ENCODE measurements at regions not wholly inside any gene's neighbourhood (a gene's known extent, or its start where the extent isn't known, plus 50 kb on each side); places are given as distances from the start of the nearest gene placed in this dataset.
"Not testable (repeated sequence)": the region's sequence is repeated elsewhere in the genome, so short reads cannot be mapped to it uniquely, and the experiment has no call there.

DNA sequence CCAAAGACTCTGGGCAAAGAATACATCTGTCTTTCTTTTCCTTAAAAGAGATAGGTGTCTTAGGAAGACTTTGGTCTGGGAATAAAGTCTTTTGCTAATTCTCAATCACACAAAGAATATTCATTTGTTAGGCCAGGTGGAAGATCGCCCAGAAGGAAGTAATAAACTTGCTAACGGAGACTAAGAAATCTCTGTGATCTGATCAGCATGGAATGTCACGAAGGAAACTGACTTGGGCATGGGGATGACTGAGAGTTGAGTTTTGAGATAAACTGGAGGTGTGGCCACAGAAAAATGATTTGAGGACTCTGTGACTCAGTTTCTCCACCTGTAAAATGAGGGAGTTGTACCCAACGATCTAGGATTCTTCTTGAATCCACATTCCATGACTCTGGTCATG is 161.1 kb upstream of the SVIL start:
- no peak for DNase-seq (ENCODE audit: low read depth in 2 of 2)

DNA sequence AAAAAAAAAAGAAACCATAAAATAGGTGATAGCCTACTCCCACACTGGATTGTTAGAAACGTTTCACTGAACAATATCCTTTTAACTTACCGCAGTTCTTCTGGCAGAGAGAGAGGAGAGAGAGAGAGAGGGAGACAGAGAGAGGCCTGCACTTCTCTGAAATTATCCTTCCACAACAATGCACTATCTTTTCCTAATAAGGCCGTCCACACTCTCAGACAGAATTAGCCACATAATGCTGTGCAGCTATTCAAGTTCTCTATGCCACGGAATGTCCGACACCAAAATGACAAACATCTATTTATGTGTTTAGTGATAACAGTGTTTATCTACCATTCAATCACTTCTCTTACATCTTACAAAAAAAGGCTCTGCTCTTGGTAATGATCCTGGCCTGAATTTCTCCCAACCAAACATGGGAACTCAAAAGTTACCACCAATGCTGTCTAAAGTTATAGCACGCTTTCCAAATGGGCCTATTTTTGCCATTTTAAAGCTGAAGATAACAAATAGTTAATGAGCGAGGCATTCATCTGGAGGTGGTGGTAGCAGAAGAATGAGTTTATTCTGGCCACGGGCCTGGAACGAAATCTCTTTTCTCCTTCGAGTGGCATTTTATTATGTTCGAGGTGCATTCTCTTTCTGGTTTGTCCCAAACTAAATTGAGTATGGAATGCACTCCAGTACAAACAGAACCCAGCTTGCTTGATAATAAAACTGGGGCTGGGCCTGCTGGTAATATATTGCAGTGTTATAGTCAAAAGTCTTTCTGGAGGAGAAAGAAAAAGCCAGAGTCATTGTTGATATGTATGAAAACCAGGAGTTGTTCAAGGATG is 160.2 kb upstream of the SVIL start:
- no peak for DNase-seq (ENCODE audit: low read depth in 2 of 2)

DNA sequence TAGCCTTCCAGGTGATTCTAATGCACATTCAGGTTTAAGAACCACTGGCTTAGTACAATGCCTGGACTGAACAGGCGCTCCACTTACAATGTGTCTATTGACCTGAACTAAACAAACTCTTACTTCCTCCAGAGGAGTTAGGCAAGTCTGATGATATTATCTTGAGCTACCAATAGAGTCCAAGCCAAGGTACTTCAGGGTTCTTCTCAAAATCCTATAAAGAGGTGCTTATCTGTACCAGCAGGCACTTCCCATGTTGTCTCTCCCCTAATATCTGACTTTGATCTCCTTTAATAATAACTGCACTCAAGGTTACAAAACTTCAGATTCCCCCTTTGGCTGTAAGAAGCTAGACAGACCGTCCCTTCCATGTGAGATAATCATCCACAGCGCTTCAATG is 157.0 kb upstream of the SVIL start:
- DNase-seq (ENCODE audit: low read depth in 2 of 2) = no peak

DNA sequence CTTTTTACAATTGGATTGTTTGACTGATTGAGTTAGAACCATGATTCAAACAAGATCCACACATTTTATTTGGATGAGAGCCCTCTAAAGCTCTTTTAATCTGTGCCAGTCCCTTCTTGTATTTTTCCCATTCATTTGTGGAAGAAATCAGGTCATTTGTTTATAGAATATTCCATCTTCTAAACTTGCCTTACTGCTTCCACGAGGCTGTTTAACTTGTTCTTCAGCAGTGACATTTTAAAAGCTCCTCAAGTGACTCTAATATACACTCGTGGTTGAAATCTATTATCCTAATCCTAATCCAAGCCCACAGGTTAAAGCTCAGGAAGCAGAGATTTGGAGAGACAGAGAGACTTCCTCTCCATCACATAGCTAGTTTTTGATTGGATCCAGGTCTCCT is 155.4 kb upstream of the SVIL start:
- DNase-seq (ENCODE audit: low read depth in 2 of 2) = no peak

DNA sequence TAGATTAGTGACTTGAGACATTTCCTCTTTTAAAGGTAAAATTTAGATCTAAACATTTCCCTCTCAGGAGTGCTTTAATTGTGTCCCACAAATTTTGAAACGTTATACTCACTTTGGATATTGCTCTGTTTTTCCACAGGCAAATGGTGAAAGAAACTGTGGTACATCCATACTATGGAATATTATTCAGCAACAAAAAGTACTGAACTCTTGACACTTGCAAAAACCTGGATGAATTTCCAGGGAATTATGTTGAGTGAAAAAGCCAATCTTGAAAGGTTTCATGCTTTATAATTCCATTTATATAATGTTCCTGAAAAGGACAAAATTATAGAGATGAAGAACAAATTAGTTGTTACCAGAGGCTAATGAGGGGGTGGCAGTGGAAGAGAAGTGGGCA is 153.3 kb upstream of the SVIL start:
- no peak for DNase-seq (ENCODE audit: low read depth in 2 of 2)

DNA sequence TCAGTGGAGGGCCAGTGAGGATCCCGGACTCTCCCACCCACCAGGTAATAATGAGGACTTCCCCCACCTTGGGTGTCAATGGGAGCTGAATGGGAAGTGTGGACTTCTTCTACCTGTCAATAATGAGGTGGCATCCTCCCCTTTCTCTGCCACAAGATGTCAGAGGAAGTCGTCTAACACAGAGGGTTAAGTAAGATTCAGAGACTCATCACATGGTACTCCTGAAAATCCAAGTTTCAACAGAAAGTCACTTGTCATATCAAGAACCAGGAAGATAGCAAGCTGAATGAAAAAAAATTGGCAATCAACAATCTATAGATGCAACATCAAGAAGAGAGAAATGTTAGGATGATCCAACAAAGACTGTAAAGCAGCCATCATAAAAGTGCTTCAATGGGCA is 150.9 kb upstream of the SVIL start:
- no peak for DNase-seq (ENCODE audit: low read depth in 2 of 2)

DNA sequence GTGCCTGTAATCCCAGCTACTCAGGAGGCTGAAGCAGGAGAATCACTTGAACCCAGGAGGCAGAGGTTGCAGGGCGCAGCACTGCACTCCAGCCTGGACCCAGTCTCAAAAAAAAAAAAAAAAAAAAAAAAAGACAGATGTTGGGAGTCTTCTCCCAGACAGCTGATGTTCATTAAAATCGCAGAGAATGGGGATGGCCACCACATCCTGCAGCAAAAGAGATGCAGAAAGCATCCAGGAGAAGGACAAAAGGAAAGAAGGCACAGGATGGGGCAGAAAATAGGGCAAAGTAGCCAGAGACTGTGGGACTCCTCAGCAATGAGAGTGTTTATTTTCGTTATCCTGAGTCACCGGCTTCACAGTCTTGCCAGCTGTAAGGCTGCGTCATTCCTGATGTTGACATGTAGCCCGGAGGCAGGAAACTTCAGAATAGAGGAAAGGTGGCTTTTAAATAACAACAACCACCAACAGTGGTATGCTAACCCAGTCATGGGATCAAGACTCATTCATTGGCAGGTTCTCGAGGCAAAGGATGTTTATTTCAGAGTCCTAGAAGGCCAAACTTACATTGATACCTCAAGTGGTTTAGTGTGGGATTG is 149.5 kb upstream of the SVIL start:
- DNase-seq (ENCODE audit: low read depth in 2 of 2) = no peak

DNA sequence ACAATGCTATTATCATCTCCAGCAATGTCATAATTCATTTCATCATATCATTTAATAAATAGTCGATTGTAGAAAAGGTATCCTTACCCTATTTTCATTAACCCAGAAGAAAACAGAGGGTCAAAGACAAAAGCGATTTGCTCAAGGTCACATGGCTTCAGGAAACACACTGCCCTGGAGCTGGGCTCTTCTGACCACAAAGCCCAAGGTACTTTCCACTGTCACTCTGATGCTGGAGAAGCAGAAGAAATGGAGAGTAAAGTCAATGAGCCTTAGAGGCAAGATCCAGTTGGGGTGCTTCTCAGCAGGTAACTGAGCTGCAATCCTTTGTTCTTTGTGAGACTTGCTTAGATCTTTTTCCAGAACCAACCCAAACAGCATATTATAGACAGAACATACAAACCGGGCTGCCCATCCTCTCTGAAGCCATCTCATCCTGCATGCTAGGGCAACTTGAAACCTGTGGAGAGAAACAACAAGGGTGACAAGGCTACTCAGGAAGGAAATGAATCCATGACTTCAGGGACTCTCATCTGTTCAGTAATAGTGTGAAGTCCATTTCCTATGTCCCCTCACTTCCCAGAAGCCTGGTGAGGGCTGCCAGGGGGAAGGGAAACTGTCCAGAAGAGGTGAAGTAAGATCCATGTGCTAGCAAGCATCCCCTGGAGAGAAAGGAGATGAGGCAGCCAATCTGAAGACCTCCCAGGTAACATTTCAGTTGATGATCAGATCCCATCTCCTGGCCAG is 148.6 kb upstream of the SVIL start:
- no peak for DNase-seq (ENCODE audit: low read depth in 2 of 2)

DNA sequence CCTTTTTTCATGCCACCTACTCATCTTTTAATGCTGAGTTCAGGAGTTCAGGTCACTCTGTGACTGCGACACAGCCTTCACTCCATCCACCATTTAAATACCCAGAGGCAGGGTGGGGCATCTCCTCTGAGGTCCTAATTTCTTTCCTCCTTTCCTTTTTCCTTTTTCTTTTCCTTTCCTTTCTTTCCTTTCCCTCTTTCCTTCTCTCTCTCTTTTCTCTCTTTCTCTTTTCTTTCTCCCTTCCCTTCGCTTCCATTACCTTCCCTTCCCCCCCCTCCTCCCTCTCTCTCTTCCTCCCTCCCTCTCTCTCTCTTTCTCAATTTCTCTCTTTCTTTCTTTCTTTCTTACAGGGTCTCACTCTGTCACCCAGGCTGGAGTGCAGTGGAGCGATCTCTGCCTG is 145.9 kb upstream of the SVIL start:
- DNase-seq (ENCODE audit: low read depth in 2 of 2) = no peak

DNA sequence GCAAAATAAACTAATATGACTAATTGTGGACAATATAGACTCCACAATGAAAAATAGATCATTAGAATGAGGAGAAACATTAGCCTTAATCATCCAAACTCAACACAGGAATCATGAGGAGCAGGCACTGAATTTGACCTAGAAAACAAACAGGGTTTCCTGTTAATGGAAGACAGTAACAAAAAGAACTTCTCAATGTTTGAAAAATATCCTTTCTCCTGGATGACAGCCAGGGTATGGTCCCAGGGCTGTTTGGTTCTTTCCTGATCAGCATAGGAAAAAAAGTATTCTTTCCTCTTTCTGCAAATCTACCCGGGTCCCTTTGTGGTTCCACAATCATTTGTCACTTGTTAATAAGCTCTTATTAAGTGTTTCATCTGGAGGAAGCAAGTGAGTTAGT is 145.3 kb upstream of the SVIL start:
- DNase-seq (ENCODE audit: low read depth in 2 of 2) = no peak

DNA sequence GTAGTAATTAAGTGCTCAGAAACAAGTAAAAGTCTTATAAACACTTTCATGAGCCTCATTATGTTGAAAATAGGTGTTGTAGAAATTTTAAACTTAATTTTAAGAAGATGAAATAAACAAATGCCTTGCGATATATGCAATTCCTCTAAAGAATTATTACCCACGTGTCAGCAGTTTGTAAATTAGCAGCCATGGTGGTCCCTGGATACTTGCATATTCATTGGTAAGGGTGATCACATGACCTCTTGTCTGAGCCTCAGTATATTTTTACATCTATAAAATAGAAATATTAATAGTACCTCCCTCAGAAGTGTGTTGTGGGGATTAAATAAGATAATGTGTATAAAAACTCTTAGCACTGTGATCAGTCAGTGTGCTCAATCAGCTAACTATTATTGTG is 141.5 kb upstream of the SVIL start:
- no peak for DNase-seq (ENCODE audit: low read depth in 2 of 2)

DNA sequence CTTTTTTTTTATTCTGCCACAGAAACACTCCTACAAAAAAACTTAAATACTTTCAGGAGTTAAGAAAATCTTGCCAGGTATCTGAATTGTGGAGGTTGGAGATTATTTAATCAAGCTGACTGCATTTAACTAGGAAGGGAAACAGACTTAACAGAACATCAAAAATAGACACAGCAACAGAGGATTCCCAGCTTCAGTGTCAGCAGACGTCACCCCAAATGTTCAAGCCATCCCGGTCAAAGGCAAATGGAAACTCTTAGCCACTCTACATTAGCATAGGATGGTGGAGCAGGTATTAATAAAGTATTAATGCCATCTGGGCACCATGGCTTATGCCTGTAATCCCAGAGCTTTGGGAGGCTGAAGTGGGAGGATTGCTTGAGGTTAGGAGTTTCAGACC is 139.7 kb upstream of the SVIL start:
- DNase-seq (ENCODE audit: low read depth in 2 of 2) = no peak

DNA sequence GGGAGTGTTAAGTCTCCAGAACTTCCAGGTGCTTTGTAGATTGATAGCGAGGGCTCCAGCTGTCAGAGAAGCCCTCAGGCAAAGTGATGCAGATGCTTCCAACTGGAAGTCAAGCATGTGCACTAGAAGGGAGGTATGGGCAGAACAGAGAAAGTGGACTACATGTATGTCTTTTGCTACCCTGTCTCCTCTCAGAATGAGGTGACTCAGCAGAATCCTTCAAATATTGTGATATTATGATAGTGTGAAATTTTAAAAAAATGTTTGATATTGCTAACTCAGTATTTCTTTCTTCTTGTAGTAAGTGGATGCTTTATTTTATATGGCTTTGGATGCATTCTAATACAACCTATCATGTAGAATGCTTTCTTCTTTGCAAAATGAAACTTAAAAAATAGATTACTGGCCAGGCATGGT is 138.9 kb upstream of the SVIL start:
- DNase-seq (ENCODE audit: low read depth in 2 of 2) = no peak

DNA sequence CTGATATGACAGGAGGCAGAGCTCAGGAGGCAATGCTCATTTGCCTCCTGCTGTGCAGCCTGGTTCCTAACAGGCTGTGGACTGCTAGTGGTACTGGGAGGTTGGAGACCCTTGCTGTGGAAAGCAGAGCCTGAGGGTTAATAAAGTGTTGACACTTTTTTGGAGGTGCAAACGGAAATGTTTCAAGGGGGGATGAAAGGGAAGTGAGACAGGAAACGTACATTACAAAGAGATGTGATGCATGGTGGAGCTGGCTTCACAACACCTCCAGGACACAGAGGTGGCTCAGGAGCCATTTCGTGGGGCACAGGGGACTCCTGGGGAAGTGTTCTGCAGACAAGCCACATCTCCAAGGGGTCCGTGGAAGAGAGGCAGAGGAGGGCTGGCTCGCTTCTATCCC is 137.6 kb upstream of the SVIL start:
- DNase-seq (ENCODE audit: low read depth in 2 of 2) = no peak

DNA sequence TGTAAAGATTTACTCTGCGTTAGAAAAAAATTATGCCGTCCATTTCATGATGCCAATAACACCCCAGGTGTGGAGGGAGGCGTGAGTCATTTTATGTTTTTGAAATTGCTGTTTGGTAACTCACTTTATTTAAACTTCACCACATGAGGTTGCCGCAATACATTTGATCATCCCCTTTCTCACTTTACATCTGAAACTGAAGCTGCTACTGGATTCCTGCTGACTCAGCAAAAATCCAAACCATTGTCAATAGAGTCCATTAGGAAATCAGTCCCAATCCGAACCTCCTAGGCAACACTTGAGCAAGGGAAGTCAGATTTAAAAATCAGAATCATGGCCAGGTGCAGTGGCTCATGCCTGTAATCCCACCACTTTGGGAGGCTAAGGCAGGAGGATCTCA is 136.6 kb upstream of the SVIL start:
- DNase-seq (ENCODE audit: low read depth in 2 of 2) = no peak

DNA sequence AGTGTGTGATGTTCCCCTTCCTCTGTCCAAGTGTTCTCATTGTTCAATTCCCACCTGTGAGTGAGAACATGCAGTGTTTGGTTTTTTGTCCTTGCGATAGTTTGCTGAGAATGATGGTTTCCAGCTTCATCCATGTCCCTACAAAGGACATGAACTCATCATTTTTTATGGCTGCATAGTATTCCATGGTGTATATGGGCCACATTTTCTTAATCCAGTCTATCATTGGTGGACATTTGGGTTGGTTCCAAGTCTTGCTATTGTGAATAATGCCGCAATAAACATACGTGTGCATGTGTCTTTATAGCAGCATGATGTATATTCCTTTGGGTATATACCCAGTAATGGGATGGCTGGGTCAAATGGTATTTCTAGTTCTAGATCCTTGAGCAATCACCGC is 134.5 kb upstream of the SVIL start:
- DNase-seq (ENCODE audit: low read depth in 2 of 2) = not testable (repeated sequence)

DNA sequence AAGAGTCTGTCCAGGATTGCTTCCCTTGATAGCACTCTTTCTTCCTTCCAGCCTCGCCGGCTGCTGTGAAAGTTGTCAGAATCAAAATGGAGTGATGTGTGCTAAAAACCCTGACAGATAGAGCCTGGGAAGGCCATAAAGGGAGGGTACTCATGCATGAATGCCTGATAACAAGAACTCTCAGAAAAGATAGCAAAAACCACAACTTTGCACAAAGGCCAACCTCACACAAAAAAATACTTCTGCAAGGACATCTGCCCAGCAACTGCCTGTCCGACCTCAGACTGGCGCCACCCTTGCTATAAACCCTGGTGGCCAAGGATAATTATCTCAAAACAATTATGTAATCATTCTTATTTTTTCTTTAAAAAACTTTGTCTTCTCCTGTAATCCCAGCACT is 133.2 kb upstream of the SVIL start:
- no peak for DNase-seq (ENCODE audit: low read depth in 2 of 2)

DNA sequence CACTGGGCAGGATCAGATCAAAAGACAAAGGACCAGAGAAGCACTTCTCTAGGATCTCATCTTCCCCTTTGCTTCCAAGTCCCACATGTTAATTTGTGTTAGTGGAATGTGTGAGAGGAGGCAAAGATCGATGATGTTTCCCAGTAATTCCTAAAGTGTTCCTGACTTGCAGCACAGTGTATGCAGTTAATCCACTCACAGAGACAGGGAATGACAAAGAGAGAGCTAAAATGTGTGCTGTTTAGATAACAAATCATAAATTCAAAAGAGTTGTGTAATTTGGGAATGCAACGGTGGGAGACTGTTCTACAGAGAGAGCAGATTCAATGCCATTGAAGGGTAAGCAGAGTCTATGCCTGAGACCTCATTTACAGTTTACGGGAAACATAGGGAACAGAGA is 132.0 kb upstream of the SVIL start:
- no peak for DNase-seq (ENCODE audit: low read depth in 2 of 2)

DNA sequence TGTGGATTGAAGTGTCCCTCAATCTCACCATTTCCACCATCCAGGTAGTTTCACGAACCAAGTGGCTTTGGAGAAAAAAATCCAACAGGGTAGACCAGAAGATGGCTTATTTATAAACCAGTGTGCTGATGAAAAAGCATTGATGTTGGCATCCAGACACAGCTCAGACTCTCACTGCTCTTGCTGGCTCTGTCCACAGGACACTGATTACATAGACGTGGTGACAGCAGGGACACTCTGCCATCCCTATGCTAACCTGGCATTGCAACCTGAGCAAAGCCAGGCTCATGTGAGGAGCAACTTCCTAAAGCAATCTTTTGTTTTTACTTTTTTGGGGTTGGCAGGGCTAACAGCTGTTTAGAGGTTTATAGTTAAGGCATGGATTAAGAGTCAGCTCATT is 130.6 kb upstream of the SVIL start:
- no peak for DNase-seq (ENCODE audit: low read depth in 2 of 2)

DNA sequence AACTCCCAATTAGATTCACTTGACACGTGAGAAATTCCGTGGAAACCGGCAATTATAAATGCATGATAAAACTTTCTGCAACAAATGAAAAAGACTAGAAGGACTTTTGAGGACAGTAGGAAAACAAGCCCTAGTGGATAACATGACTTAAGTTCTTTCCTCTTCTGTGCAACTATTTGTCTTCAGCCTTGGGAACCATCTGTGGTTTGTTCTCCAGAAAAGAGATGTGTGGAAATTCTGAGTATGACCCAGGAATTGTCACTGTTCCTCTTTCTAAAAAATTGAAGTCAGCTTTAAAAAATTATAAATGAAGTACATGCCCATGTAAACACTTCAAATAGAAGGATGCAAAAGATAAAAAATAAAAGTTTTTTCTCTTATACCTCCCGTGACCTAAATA is 128.6 kb upstream of the SVIL start:
- no peak for DNase-seq (ENCODE audit: low read depth in 2 of 2)

DNA sequence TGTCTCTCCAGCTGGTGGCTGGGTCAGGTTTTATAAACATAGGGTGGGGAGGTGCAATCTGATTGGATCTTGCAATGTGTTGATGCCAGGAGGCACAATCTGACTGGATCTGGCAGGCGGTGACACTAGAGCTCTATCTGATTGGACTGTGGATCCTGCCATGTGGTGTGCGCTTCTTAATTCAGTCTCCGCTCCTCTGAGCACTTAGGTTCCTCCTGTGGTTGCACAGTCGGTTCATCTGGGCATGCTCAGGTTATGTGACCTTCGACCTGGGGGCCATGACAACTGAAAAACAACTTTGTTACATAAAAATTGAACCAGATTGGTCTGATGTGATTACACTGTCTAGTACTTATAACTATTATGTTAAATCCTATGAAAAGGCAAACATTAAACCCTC is 127.1 kb upstream of the SVIL start:
- no peak for DNase-seq (ENCODE audit: low read depth in 2 of 2)

DNA sequence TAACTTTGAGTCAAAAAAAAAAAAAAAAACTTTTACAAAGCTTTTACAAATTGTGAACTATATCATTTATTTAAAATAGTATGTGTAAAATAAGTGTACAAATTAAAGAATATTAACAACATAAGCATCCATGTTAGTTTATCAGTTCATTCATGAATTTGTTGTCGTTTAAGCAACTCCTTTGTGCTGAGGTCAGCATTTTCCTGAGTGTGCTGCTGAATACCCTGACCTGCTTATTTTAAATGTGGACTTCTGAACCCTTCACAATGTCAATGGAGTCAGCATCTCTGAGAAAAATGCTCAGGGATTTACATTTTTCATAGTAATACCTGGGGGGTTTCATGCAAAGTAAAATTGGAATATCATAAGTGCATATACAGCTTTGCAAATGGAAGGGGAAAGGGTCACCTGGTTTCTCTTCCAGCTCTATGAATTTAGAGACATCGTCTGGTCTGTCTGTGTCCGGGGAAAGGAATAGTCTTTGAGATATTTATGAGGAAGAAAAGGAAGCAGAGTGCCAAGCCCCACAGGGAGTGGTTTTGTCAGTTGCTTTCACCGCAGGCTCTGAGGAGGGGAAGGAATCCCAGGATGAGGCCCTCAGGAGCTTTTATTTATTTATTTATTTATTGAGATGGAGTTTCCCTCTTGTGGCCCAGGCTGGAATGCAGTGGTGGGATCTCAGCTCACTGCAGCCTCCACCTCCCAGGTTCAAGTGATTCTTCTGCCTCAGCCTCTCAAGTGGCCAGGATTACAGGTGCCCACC is 125.5 kb upstream of the SVIL start:
- DNase-seq (ENCODE audit: low read depth in 2 of 2) = no peak

Data from stimulated activated CD8-positive, alpha-beta memory T cell treated with anti-CD3 and anti-CD28 coated beads, Interleukin-15, amount 100 ng/mL, for 48 hours (primary cell).